ENCODE measurements at regions not wholly inside any gene's neighbourhood (a gene's known extent, or its start where the extent isn't known, plus 50 kb on each side); places are given as distances from the start of the nearest gene placed in this dataset.
"Not testable (repeated sequence)": the region's sequence is repeated elsewhere in the genome, so short reads cannot be mapped to it uniquely, and the experiment has no call there.

DNA sequence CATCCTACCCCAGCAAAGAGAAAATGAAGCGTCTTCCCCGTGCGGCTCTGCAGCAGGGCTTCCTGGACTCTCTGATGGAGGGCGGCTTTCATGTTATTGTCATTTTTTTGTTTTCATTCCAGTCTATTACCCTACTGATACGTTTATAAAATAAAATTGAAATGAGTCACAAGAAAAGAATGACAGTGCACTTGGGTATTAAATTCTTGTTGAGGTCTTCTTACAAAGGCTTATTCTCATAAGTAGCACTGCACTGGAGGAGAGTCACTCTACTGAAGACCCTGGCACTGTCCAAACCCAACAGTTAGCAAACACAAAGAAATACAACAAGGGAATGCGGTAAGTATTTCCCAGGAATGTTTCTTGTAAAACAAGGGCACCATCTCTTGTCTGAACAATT lies 379.3 kb downstream of the MAFB start:
- DNase-seq: no peak

DNA sequence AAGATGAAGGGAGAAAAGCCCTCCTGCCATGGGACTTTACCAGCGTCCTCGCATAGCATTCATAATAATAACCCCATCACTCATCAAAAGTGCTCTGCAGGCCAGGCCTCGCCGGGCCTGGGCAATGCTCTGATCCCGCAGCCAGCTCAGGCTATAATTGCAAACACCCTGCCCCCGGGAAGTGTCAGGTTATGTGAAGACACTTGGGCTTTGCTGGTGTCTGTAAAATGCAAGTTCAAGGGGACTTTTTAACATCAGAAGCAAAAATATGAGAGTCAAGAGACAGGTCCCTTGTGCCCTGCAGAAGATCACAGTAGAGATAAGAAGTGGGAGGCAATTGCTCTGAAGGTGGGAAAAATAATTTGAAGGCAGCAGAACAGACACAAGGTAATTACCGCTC lies 381.0 kb downstream of the MAFB start:
- DNase-seq: no peak

DNA sequence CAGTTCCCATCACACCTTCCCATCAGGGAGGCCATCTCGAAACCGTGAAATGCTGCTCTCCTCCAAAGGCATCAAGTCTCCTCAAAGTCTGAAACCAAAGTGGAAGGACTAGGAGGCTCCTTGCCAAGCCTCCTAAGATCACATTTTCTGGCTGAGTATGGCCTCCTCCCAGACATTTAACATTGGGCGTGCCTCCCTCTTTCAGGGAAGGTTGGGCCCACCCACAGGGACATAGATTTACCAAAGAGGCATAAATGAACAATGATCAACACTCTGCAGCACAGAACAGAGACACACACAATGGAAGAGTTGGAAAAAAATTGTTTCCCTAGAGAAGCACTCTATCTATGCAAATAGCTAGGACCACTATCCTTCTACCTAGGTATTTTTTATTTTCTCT lies 381.8 kb downstream of the MAFB start:
- DNase-seq: no peak

DNA sequence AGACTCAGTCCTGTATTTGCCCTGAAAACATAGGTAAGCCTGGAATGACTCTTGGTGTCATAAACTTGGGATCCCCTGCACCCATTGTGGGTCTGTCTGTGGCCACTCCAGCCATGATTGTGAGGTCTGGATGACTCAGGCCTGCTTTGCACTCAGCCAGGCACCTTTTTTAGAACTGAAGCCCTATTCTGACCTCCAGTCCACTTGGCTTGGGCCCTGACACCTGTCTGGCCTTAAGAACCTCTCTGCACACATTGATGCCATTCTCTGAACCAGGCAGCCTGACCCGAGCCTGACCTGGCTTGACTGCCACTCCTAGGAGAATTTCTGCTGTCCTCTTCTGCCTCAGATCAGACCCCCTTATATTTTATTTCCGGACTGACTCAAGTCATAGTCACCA lies 383.7 kb downstream of the MAFB start:
- no peak for DNase-seq

DNA sequence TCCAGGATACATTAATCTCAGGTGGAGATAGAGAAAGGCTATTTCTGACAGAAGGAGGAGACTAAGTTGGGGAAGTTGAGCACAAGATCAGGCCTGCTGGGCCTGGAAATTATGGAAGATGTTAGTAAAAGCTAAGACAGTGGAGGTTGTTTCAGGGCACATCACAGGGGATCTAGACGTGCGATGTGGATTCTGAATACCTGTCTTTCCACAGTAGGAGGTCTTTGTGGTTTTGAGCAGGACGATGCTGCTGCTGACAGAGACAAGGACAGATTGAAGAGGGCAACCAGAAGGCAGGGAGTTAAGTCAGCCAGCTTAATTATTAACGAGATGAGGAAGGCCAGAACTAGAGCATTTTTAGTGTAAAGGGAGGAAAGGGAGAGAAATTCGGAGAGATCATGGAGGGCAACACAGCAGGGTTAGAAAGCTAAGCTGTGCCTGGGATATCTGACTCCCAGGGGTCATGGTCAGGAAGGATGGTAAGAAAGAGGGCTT lies 384.9 kb downstream of the MAFB start:
- no peak for DNase-seq

DNA sequence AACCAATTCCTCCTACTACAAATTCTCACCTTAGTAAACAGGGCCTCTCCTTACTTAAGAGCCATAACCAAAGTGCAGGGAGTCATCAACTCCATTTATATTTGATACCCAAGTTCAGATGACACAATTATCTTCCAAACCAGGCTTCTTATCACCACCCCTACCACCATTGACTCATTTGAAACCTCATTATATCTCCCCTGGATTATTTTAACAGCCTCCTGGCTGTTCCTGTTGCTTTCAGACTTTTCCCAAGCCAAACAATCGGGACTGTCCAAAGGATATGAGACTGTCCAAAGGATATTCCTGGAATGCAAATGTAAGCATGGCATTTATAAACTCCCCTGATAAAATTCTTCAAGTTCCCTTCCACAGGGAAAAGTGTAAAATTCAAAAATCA lies 394.3 kb downstream of the MAFB start:
- DNase-seq: no peak

DNA sequence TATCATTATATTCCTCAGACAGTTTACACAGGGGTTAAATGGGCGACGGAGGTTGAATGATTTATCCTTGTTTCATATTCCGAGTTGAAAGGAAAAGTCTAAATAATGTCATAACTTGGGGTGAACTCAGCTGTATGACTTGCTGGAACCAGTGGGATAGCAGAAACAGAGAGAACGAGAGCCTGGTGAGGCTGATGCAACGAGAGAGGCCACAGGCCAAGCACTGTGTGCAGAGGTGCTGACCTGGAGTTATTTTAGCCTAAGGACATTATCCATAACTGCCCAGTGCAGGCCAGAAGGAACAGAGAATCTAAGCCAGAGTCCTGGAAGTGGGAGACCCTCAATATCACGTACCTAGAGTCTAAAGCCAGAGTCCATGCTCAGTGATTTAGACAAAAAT lies 394.9 kb downstream of the MAFB start:
- DNase-seq: no peak

DNA sequence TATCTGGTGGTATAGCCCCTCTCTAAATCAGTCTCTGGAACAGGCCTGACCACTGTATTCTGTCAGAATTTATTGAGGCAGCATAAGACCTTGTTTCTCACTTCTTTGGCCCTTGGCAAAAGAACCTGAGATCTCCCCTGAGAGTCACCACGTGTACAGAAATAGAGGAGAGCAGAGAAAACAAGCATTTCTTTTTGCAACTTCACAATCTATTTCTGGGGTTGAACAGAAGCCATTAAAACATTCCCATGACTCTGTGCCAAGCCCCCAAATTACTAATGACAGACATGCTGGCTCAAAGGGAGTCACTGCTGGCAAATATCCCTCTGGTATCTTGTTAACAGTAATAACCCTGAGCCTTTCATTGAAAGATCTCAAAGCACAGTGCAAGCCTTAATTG lies 395.3 kb downstream of the MAFB start:
- DNase-seq: no peak

DNA sequence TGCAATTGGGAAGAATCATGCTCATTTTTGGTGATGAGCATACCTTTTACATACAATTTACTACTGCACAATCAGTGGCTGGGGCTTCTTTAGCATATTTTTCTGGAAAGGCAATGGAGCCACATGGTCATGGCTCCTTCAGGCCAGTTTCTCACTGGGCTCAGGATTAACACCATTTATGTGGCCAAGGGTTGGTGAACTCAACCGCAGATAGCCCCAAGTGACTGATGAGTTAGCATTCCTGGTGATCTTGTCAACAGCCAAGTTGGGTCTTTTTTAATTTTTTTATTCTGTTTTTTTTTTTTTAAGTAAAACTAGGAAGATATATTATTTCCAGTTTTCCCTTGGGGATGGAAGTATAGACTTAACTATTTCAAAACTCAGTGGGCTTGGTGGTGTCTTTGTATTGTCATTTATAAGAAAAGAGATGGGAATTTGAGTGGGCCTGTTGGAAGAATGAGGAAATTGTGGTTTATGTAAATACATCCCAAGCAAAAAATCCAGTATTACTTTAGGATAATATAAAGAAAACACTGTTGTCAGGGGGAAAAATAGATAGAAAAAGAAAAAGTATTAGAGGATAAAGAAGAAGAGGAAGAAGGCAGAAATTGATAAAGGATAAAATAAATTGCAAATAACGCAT lies 397.4 kb downstream of the MAFB start:
- no peak for DNase-seq

DNA sequence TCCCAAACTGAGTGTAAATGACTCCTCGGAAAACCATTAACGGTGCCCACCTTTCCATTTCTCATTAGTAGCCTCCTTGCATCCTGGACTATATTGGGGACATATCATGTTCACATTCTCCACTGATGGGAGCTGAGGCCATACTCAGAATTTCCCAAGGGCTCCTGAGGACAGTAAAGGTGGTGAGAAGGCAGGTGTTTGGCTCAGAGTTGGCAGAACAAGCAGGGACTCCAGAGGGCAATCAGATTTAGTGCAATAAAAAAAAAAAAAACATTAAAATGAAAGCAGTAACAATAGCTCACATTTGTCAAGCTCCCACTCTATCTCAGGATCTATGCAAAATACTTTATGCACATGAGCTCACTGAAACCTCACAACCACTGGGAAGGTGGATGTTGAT lies 401.4 kb downstream of the MAFB start:
- no peak for DNase-seq

DNA sequence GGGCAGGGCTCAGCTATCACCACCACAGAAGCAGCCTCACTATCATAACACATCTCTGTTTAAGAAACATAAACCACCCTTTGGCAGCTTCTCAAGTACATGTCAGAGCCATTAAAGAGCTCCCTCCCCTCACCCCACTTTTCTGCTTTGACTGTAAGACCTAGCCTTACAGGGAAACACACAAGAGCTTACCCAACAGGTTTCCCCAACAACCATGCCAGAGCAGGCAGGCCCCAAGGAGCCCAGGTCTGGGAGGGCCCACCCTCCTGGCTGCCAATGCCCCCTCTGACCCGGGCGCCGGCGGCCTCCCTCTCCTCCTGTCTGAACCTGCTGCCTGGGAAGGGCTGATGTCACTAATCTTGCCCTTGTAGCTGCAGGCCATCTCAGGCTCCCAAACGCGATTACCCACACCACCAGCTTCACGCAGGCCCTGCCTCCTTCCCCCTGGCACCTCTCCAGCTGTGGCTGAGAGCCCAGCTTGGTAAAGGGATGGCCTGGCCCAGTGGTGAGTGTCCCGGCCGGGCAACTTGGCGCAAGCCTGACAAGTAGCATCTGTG lies 402.0 kb downstream of the MAFB start:
- DNase-seq: no peak

DNA sequence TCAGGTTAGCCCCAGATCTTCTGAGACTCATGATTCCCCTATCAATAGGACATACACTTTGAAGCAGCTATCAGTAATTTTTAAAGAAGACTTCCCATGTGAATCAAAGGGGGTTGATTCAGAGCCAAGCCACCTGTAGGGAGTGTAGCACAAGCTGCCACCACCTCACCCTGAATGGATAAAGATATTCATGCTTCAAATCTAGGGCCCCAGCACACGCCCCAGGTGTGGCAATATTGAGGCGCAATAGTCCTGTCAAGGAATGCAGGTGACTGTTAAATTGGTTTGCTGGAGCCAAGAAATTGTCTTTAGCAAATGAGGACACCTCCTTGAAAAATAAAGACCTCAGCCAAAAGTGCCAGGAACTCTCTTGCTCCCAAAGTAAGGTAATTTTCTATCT lies 404.4 kb downstream of the MAFB start:
- no peak for DNase-seq

DNA sequence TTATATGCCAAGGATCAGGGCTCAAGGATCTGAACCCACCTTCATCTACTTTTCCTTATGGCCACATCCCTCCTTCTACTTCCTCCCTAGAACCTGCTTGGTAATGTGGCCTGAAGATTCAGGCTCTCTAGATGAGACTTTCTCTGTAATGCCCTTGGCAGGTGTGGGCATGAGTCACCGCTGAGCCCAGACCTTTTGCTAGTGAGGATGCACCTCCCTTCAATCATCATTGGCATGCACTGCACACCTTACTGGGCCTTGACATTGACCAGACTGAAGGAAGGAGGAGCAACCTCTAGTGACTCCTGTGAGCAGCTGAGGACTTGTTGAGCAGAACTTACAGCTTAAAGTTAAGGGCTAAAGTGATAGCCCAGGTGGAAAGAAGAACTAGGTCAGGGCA lies 405.3 kb downstream of the MAFB start:
- no peak for DNase-seq

DNA sequence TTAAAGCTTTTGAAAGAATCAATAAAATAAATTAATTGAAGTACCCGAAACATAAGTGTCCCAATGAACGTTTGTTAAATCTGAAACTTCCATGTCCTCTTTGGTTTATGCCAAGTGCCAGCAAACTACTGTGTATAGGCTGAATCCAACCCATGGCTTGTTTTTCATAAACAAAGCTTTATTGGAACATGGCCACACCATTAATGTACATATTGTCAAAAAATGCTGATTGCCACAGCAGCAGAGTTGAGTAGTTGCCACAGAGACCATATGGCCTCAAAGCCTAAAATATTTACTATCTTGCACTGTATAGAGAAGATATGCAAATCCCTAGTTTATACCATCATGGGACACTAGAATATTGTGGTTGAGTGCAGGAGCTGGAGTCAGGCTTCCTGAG lies 406.1 kb downstream of the MAFB start:
- no peak for DNase-seq

DNA sequence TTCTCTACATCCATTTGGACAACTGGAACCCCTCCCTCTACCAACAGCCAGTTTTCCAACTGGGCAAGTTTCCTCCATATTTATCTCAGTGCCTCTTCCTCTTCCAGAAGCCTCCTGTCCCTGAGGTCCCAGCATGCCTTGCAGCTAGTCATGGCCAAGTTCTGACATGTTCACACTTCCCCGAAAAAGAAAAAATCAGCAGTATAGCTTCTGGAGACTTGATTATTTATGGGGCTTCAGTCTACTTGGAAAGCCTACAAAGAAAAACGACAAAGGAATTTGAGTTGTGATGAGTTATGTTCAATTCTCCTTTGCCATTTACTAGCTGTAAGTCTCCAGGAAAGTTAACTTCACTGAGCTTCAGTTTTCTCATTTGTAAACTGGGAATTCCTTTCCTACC lies 406.5 kb downstream of the MAFB start:
- DNase-seq: no peak

DNA sequence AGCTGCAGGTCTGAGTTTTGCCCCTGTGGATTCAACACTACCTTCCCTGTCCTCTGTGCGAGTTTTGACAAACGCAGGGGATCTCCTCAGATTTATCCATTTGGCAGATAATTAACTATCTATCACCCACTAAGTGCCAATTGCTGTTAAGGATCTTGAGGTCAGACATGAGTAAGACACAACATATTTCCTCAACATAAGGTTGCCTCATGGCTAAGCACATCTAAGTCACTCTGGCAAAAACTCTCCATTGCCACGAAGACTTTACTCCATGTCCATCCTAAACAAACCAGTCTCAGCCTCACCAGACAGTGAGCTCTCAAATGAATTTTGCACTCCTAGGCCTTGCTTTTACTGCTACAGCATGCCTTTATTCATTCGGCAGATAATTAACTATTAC lies 408.4 kb downstream of the MAFB start:
- no peak for DNase-seq

DNA sequence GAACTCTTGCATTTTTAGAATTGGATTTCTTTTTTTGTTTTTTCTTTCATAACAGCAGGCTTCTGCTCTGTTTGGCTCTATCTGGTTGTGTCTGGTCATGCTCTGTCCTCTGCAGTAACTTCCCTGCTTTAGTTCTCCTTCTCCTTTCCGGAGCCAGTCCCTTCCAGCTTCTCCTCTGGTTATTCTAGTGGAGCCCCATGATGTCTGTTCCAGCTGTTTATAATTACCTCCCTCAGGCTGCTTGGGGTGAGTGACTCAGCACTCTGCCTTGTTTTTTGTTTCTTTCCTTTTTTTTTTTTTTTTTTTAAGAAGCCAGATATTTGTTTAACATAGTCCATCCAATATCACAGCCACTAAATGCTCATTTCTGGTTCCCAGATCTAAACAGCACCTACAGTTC lies 409.6 kb downstream of the MAFB start:
- no peak for DNase-seq

DNA sequence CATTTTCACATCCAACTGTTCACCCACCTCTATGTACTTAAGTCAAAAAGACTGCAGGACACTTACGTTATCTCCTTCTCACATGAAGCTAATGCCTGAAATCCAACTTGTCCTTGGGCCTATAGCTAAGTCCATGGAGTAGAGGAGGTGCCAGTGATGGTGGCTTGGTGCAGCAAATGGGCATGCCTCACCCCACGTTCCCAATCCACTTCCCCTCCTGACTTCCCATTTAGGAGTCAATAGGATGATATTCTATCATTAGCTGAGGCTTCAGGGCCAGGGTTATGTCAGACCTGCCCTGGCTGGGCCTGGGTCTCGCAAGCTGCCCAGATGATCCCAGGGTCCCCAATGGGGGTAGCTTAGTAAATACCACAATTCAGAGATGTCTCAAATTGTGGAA lies 410.4 kb downstream of the MAFB start:
- no peak for DNase-seq

DNA sequence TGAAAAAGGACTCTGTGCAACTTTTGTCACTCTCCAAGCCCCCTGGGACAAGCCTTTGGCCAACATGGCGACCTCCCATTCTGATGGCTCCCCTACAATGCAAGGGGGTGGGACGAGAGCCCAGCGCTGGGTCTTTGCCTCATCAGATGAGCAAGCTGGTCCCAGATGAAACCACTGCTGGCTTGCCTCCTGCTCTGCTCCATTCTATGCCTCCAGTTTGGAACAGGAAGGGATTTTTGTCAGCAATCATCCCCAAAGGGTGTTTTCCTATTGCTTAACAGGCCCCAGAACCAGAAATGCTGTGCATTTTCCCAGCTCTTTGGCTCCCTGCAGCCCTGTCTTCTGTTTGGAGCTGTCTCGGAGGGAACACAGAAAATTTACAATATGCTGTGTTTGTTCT lies 412.7 kb downstream of the MAFB start:
- no peak for DNase-seq

DNA sequence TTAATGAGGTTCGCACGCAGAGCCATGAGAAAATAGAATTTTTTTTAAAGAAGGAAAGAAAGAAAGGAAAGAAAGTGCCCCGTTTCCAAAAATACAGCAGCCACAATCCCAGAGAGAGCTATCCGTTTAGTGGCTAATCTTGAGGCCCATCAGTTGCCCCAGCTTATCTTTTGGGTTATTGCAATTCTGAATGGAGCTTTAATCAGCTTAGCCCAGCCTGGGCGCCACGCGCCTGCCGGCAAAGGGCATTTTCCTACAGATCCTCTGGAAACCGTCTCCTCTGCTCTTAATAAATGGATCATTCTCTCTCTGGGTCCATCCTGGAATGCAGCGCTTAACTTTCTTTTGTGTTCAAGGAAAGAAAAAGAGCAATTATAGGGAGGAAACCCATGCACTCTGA lies 413.3 kb downstream of the MAFB start:
- DNase-seq: no peak

DNA sequence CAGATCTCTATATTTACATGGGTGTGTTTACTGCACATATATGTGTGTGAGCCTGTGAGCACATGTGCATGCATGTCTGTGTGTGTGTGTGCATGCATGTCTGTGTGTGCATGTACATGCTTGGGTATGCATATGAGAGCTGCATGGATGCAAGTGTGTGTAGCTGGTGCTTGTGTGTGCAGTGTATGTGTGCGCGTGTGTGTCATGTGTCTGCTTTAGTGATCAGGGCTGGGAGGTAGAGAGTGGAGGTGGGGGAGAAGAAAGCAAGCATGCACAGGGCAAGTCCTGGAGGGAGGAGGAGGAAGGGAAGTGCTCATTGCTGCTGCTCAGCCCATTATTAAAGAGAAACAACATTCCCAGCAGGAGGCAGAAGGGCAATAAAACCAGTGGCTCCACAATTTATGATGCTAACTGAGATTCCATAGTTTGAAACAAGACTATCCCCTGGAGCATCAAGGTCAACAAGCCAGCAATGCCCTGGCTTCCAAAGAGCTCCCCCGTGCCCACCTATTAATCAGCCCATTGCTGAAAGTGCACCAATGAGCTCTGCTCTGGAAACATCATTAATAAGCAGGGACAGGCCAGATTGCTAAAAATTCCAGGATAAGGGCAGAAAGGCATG lies 414.0 kb downstream of the MAFB start:
- DNase-seq: no peak

DNA sequence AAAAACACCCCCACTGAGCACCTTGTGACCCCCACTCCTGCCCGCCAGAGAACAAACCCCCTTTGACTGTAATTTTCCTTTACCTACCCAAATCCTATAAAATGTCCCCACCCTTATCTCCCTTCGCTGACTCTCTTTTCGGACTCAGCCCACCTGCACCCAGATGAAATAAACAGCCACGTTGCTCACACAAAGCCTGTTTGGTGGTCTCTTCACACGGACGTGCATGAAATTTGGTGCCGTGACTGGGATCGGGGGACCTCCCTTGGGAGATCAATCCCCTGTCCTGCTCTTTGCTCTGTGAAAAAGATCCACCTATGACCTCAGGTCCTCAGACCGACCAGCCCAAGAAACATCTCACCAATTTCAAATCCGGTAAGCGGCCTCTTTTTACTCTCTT lies 419.8 kb downstream of the MAFB start:
- DNase-seq: not testable (repeated sequence)

DNA sequence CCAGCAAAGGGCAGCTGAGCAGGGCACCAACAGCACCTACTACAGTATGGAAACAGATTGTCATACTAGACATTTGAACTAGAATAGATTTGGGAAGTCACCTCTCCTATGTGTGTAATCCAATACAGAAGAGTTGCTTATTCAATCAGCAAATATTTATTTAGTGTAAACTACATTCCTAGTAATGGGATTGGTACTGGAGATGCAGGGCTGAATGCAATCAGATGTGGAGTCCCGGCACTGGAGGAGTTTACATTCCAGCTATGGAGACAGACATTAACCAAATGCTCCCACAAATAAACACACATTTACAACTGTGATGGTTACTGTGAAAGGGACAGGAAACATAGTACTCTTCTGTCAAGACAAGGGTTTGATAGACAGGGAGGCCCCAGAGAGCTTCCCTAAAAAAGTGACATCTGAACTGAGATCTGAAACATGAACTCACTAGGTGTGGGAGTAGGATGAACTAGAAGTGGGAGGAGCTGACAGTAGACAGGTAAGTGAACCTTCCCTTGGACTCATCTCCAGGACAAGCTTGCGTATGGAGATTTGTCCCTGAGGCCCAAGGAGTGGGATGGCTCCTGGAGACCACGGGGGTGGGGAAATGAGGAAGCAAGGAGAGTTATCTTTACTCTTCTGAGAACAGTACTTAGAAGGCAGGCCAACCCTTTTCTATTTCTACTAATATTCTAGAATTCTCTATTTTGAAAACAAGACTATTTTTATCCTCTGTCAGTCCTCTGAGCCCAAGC lies 420.5 kb downstream of the MAFB start:
- no peak for DNase-seq
